ENCODE measurements at regions not wholly inside any gene's neighbourhood (a gene's known extent, or its start where the extent isn't known, plus 50 kb on each side); places are given as distances from the start of the nearest gene placed in this dataset.

DNA sequence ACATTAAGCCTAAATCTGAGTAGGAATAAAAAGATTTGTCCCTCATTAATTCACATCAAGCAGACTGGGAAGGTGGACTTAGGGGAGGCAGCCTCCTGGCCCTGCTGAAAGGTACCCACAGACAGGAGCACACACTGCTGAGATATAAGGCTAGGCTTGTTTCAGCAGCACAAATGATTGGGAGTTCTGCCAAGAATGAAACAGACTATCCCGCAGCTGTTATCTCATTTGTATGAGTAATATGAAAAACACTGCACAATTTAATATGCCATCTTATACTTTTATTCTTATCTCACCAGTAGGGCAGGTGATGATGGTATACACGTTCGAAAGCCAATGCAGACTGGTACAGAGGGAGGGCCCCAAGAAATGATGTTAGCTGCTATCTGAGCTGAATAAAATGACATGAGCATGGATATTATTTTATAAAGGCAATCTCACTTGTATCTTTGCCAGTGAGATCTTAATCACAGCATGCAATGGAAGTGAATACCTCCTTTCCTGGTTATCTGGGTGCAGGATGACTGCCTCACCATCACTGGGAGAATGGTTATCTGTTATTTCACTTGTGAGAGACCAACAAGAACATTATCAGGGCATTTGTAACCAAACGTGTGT is 258.7 kb upstream of the PPP2R3A start:
- H3K4me3 ChIP-seq (ENCODE audit: insufficient read depth, low read depth, low read length) = no peak overlapping the region
- DNase-seq = no peak
- no peaks in the 10 kb centered on the region for H3K27me3 ChIP-seq (ENCODE audit: control insufficient read depth, insufficient read depth, low read length)
- no peaks in the 10 kb centered on the region for H3K36me3 ChIP-seq (replicated peaks; ENCODE audit: control insufficient read depth, insufficient read depth, low read length)

DNA sequence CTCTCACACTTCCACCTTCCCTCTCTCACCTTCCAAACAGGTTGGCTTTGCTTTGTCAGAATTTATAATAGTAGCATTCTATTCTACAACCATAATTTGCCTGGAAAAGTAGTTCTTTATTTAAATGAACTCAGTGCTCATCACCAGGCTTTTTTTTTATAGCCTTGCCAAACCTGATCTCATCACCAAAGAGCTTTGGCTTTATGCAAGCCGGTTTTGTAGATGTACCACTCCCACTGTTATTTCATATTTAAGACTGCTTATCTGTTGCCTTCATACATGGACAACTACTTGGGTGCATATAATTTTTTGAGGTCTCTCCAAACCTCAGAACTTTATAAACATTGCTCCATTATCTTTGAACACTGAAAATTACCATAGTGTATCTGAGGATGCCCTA is 246.1 kb upstream of the PPP2R3A start:
- Histone ChIP-seq H3K27me3 (ENCODE audit: control insufficient read depth, insufficient read depth, low read length) (no peaks in the 10 kb centered on the region), H3K4me3 (ENCODE audit: insufficient read depth, low read depth, low read length) (no peak overlapping the region), H3K36me3 (replicated peaks; ENCODE audit: control insufficient read depth, insufficient read depth, low read length) (no peaks in the 10 kb centered on the region)
- DNase-seq = no peak

DNA sequence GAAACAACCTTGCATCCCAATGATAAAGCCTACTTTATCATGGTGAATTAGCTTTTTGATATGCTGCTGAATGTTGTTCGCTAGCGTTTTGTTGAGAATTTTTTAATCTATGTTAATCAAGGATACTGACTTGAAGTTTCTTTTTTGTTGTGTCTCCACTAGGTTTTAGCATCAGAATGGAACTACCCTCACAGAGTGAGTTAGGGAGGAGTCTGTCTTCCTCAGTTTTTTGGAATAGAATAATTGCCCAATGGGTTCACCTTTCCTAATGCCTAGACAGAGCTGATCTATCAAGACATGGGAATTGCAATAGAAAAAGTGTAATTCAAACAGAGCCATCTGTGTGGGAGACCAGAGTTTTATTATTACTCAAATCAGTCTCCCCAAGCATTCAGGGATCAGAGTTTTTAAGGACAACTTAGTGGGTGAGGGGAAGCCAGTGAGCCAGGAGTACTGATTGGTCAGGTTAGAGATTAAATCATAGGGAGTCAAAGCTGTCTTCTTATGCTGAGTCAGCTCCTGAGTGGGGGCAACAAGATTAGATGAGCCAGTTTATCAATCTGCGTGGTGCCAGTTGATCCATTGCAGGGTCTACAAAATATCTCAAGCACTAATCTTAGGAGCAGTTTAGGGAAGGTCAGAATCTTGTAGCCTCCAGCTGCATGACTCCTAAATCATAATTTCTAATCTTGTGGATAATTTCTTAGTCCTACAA is 237.4 kb upstream of the PPP2R3A start:
- Histone ChIP-seq H3K36me3 (replicated peaks; ENCODE audit: control insufficient read depth, insufficient read depth, low read length) (no peaks in the 10 kb centered on the region), H3K27me3 (ENCODE audit: control insufficient read depth, insufficient read depth, low read length) (no peaks in the 10 kb centered on the region), H3K4me3 (ENCODE audit: insufficient read depth, low read depth, low read length) (no peak overlapping the region)
- no peak for DNase-seq

GRCh38 chr3:135731546-135731945 is 234.0 kb upstream of the PPP2R3A start:
- Histone ChIP-seq H3K36me3 (replicated peaks; ENCODE audit: control insufficient read depth, insufficient read depth, low read length) (no peaks in the 10 kb centered on the region), H3K4me3 (ENCODE audit: insufficient read depth, low read depth, low read length) (no peak overlapping the region), H3K27me3 (ENCODE audit: control insufficient read depth, insufficient read depth, low read length) (no peaks in the 10 kb centered on the region)
- no peak for DNase-seq

- DNase-seq = peak; percentile 65
These were observed 228.8 kb upstream of the PPP2R3A start for GRCh38 chr3:135736740-135737139.

DNA sequence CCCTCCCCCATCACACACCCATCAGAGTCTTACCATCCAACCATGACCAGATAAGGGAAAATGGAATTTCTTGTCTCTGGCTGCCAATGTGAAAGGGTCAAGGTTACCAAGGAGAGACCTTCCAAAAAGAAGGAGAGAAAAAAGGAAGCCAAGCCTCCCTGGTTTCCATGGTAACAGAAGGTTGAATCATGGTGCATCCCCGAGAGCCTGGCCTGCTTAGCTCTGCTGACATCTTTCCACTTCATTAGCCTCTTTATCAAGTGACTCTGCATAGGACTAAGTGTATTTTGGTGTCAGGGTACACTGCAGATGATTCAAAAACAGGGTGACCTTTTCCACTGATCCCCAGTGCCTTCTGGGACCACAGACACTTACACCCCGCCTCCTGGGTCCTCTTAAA is 225.7 kb upstream of the PPP2R3A start:
- no peaks in the 10 kb centered on the region for H3K36me3 ChIP-seq (replicated peaks; ENCODE audit: control insufficient read depth, insufficient read depth, low read length)
- H3K27me3 ChIP-seq (ENCODE audit: control insufficient read depth, insufficient read depth, low read length) = no peaks in the 10 kb centered on the region
- DNase-seq = no peak
- no peak overlapping the region for H3K4me3 ChIP-seq (ENCODE audit: insufficient read depth, low read depth, low read length)

More at GRCh38 chr3:135736740-135737139, 228.8 kb upstream of the PPP2R3A start:
- Histone ChIP-seq H3K4me3 (ENCODE audit: insufficient read depth, low read depth, low read length) (no peak overlapping the region), H3K27me3 (ENCODE audit: control insufficient read depth, insufficient read depth, low read length) (no peaks in the 10 kb centered on the region), H3K36me3 (replicated peaks; ENCODE audit: control insufficient read depth, insufficient read depth, low read length) (no peaks in the 10 kb centered on the region)

DNA sequence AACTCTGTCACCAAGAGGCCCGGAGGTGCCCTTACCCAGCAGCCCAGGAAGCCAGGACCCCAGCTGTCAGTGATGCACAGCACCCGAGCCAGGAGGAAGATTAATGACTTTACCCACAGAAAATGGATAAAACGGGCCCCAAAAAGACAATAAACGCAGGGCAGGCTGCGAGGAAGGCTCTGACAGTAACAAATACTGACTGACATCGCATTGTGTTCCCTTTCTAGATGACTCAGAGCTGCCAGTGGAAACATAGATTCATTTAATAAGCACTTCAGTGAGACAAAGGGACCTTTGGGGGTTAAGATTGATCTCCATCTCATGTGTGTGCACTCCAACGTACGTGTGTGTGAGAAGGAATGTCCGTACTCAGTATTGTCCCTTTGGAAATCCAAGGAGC is 225.3 kb upstream of the PPP2R3A start:
- Histone ChIP-seq H3K36me3 (replicated peaks; ENCODE audit: control insufficient read depth, insufficient read depth, low read length) (no peaks in the 10 kb centered on the region), H3K4me3 (ENCODE audit: insufficient read depth, low read depth, low read length) (no peak overlapping the region), H3K27me3 (ENCODE audit: control insufficient read depth, insufficient read depth, low read length) (no peaks in the 10 kb centered on the region)
- no peak for DNase-seq

- no peak for DNase-seq
- Histone ChIP-seq H3K27me3 (ENCODE audit: control insufficient read depth, insufficient read depth, low read length) (no peaks in the 10 kb centered on the region), H3K36me3 (replicated peaks; ENCODE audit: control insufficient read depth, insufficient read depth, low read length) (no peaks in the 10 kb centered on the region), H3K4me3 (ENCODE audit: insufficient read depth, low read depth, low read length) (no peak overlapping the region)
These were observed 224.8 kb upstream of the PPP2R3A start for GRCh38 chr3:135740751-135741150.

DNA sequence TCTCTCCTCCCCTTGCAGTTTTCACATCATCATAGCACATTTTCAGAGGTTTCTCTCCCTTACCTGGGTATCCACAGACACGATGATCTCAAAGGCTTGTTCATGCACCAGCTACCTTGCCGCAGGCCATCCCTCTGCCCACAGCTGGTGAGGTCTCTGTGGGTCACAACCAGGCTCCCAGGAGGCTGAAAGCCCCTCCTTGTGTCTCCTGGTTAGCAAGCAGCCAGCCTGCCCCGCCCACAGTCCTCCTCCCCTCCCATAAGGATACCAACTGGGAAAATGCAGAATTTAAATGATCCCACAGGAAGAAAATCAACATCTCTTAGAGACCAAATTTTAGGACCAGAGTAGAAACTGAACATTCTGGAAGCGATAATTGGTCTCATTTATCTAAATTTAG is 213.5 kb upstream of the PPP2R3A start:
- H3K4me3 ChIP-seq (ENCODE audit: insufficient read depth, low read depth, low read length) = no peak overlapping the region
- peak; percentile 25 for DNase-seq
- no peaks in the 10 kb centered on the region for H3K36me3 ChIP-seq (replicated peaks; ENCODE audit: control insufficient read depth, insufficient read depth, low read length)
- no peaks in the 10 kb centered on the region for H3K27me3 ChIP-seq (ENCODE audit: control insufficient read depth, insufficient read depth, low read length)

DNA sequence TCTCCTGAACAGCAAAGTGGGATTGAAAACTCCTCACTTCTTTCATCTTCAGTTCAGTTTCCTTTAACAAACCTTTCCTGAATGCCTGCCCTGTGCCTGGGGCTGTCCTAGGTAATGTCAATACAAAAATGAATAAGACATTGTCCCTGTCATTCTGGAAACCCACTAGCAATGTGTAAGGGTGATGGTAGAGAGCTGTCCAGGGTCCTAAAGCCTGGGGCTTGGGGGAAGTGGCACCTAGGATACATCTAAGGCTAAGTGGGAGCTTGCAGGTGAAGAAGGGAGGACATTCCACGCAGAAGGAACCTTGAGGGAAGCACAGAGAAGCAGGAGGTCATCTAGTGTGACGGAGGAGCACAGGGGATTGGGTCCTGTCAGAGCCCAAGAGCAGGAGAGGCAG is 212.7 kb upstream of the PPP2R3A start:
- DNase-seq = peak; percentile 36
- Histone ChIP-seq H3K27me3 (ENCODE audit: control insufficient read depth, insufficient read depth, low read length) (no peaks in the 10 kb centered on the region), H3K4me3 (ENCODE audit: insufficient read depth, low read depth, low read length) (no peak overlapping the region), H3K36me3 (replicated peaks; ENCODE audit: control insufficient read depth, insufficient read depth, low read length) (no peaks in the 10 kb centered on the region)

DNA sequence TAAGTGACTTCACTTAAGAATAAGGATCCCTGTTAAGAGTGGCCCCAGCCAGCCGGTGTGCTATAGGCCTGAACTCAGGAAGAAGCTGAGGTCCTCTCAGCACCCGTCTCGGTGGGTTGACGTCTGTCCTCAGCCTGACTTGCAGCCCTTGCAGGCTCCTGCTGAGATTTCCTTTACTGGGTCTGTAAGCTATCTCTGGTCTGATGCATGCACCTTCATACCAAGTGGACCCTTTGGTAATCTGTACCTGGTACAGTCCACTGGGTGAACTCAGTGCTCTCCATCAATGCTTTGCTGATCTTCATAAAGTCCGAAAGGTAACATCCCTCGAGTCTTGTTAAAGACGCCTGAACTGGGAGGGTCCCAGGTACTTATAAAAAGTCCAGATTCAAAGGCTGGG is 212.0 kb upstream of the PPP2R3A start:
- no peaks in the 10 kb centered on the region for H3K36me3 ChIP-seq (replicated peaks; ENCODE audit: control insufficient read depth, insufficient read depth, low read length)
- no peaks in the 10 kb centered on the region for H3K27me3 ChIP-seq (ENCODE audit: control insufficient read depth, insufficient read depth, low read length)
- no peak for DNase-seq

DNA sequence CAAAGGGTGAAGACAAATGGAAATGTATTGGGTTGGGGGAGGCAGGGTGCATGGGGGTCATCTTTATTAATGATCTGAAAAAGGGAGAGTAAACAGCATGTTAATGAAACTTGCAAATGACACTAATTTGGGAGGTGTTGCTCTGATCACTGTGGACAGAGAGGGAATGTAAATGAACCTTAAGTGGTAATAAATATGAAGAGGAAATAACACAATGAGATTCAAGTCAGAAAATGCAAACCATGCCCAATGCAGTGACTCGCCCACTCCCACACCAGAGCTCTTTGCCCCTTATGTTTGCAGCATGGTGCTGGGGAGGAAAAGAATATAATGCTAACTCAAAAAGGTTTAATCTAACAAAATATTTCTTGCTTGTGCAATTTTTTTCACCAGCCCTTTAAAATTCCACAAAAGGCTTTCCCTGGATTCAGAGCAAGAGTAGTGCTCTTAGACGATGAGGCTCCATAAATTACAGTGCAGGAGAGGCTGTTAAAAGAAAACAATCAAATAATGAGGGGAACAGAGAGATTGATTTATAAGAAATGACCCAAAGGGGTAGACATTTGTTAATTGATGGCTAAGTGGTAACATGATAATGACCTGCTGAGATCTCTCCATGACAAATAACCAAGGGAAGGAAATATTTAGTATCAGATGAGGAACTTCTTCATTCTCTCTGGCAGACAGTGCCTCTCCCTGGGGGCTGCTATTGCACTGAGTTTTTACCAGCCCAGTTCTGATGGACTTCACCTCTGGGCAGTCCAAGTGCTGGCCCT is 210.0 kb upstream of the PPP2R3A start:
- no peaks in the 10 kb centered on the region for H3K27me3 ChIP-seq (ENCODE audit: control insufficient read depth, insufficient read depth, low read length)
- H3K36me3 ChIP-seq (replicated peaks; ENCODE audit: control insufficient read depth, insufficient read depth, low read length) = no peaks in the 10 kb centered on the region
- no peak overlapping the region for H3K4me3 ChIP-seq (ENCODE audit: insufficient read depth, low read depth, low read length)
- DNase-seq = no peak

More for the DNA sequence above, 212.0 kb upstream of the PPP2R3A start:
- no peak overlapping the region for H3K4me3 ChIP-seq (ENCODE audit: insufficient read depth, low read depth, low read length)

- Histone ChIP-seq H3K4me3 (ENCODE audit: insufficient read depth, low read depth, low read length) (no peak overlapping the region), H3K27me3 (ENCODE audit: control insufficient read depth, insufficient read depth, low read length) (no peaks in the 10 kb centered on the region), H3K36me3 (replicated peaks; ENCODE audit: control insufficient read depth, insufficient read depth, low read length) (no peaks in the 10 kb centered on the region)
- no peak for DNase-seq
These were observed 209.3 kb upstream of the PPP2R3A start for GRCh38 chr3:135756106-135756668.

DNA sequence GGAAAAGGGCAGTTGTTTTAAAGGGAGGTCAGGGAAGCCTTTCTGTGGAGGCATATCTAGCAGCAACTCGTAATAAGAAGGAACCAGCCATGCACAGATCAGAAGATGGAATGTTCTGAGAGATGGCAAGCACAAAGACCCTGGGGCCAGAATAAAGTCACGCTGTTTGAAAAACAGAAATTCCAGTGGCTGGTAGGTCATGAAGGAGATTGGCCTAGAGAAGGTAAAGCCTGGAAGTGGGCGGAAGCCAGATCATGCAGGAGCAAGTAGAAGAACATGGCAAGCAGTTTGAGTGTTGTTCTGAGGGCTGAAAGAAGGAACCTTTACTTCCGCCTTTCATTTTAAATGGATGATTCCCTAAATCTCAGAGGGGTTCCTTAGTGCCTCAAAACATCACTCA is 208.1 kb upstream of the PPP2R3A start:
- Histone ChIP-seq H3K36me3 (replicated peaks; ENCODE audit: control insufficient read depth, insufficient read depth, low read length) (no peaks in the 10 kb centered on the region), H3K27me3 (ENCODE audit: control insufficient read depth, insufficient read depth, low read length) (no peaks in the 10 kb centered on the region), H3K4me3 (ENCODE audit: insufficient read depth, low read depth, low read length) (no peak overlapping the region)
- no peak for DNase-seq

DNA sequence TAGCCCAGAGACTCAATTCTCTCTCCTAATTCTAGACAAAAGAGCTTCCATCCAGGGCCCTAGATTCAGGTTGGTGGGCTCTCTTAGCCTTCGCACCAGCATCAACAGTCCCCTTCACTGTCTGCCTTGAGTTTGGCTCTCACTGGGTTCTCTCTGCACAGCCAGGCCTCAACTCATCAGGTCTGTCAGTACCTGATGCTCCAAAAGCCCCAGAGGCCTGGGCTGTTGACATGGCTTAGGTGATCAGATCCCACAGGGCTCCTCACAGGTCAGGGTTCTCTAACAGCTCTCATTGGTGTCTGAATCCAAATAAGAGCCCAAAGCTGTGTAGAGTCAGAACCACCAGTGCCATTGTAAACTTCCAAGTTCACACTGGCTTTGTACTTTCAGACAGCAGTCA is 206.6 kb upstream of the PPP2R3A start:
- no peak for DNase-seq
- H3K27me3 ChIP-seq (ENCODE audit: control insufficient read depth, insufficient read depth, low read length) = no peaks in the 10 kb centered on the region
- no peaks in the 10 kb centered on the region for H3K36me3 ChIP-seq (replicated peaks; ENCODE audit: control insufficient read depth, insufficient read depth, low read length)
- no peak overlapping the region for H3K4me3 ChIP-seq (ENCODE audit: insufficient read depth, low read depth, low read length)
